Activated CD8-positive, alpha-beta T cell treated with anti-CD3 and anti-CD28 coated beads, Interleukin-2, amount 10 ng/mL, durations not matched to agents 7 days and 5 days (primary cell): ENCODE measurements at regions not wholly inside any gene's neighbourhood (a gene's known extent, or its start where the extent isn't known, plus 50 kb on each side); places are given as distances from the start of the nearest gene placed in this dataset.

Source experiments
- ATAC-seq: fragments of 150-1000 bp; cut with Tn5 transposase; one replicate; pipeline ENCODE4 v1.10.0; 2021; ENCODE audit warnings: moderate library complexity
- CTCF ChIA-PET: fragments of 350-600 bp; sonication (Branson Sonifier 250); formaldehyde crosslinking; loops from one replicate; lab custom pipeline; 2021; ENCODE audit warnings: antibody characterized with exemption; lab: Charles Lee
- POLR2A ChIA-PET: fragments of 350-600 bp; sonication (Branson Sonifier 250); formaldehyde crosslinking; loops from one replicate; lab custom pipeline; 2021; ENCODE audit warnings: antibody characterized with exemption; lab: Charles Lee
- DNase-seq: peaks from one replicate; pipeline ENCODE4 v3.0.0-alpha.2; 2020
- H3K27ac Mint-ChIP-seq: one replicate; pipeline ENCODE4 v1.8.0; 2021; ENCODE audit warnings: mild to moderate bottlenecking, mixed read lengths
- H3K27me3 Mint-ChIP-seq: one replicate; pipeline ENCODE4 v1.8.0; 2021; ENCODE audit warnings: low read depth, mixed read lengths
- H3K36me3 Mint-ChIP-seq: one replicate; pipeline ENCODE4 v1.8.0; 2021; ENCODE audit warnings: low read depth, mixed read lengths
- H3K4me1 Mint-ChIP-seq: one replicate; pipeline ENCODE4 v1.8.0; 2021; ENCODE audit warnings: low read depth, mixed read lengths
- H3K4me3 Mint-ChIP-seq: one replicate; pipeline ENCODE4 v1.8.0; 2021; ENCODE audit warnings: mild to moderate bottlenecking, mixed read lengths
- H3K9me3 Mint-ChIP-seq: one replicate; pipeline ENCODE4 v1.8.0; 2022; ENCODE audit warnings: mixed read lengths; ENCODE audit not compliant: insufficient read depth

- no peaks in the 10 kb centered on the region for H3K36me3 Mint-ChIP-seq
- DNase-seq (no peak), ATAC-seq (no peak)
- no peak overlapping the region for H3K27ac Mint-ChIP-seq
- ChIA-PET CTCF (no interaction called here), POLR2A (no interaction called here)
- no peaks in the 10 kb centered on the region for H3K27me3 Mint-ChIP-seq
- peaks cover 5% of the 10 kb centered on the region for H3K9me3 Mint-ChIP-seq
- no peak overlapping the region for H3K4me3 Mint-ChIP-seq
- no peaks in the 10 kb centered on the region for H3K4me1 Mint-ChIP-seq
These were observed 289.1 kb upstream of the SORL1-AS1 start for GRCh38 chr11:121741761-121742361.

- POLR2A ChIA-PET = no interaction called here
- no peak for DNase-seq
- no peaks in the 10 kb centered on the region for H3K27me3 Mint-ChIP-seq
- ATAC-seq = no peak
- peaks cover 5% of the 10 kb centered on the region for H3K9me3 Mint-ChIP-seq
- H3K36me3 Mint-ChIP-seq = no peaks in the 10 kb centered on the region
- H3K27ac Mint-ChIP-seq = no peak overlapping the region
- H3K4me3 Mint-ChIP-seq = no peak overlapping the region
- no peaks in the 10 kb centered on the region for H3K4me1 Mint-ChIP-seq
- CTCF ChIA-PET = no interaction called here
These were observed 288.6 kb upstream of the SORL1-AS1 start for GRCh38 chr11:121741351-121741760.

- Mint-ChIP-seq H3K4me3 (no peak overlapping the region), H3K27me3 (no peaks in the 10 kb centered on the region), H3K27ac (no peak overlapping the region), H3K36me3 (no peaks in the 10 kb centered on the region), H3K4me1 (no peaks in the 10 kb centered on the region), H3K9me3 (peaks cover 5% of the 10 kb centered on the region)
- ChIA-PET POLR2A (no interaction called here), CTCF (no interaction called here)
- DNase-seq (no peak), ATAC-seq (no peak)
These were observed 288.1 kb upstream of the SORL1-AS1 start for GRCh38 chr11:121740902-121741301.

GRCh38 chr11:121733858-121734257 is 281.1 kb upstream of the SORL1-AS1 start:
- CTCF ChIA-PET = no interaction called here
- peaks cover 10% of the 10 kb centered on the region for H3K27me3 Mint-ChIP-seq

GRCh38 chr11:121727942-121728341 is 275.2 kb upstream of the SORL1-AS1 start:
- no peaks in the 10 kb centered on the region for H3K4me1 Mint-ChIP-seq
- H3K27ac Mint-ChIP-seq = no peak overlapping the region
- no peaks in the 10 kb centered on the region for H3K36me3 Mint-ChIP-seq
- CTCF ChIA-PET = no interaction called here
- no peak overlapping the region for H3K4me3 Mint-ChIP-seq
- DNase-seq (no peak), ATAC-seq (no peak)
- POLR2A ChIA-PET = no interaction called here
- peaks cover 26% of the 10 kb centered on the region for H3K27me3 Mint-ChIP-seq
- H3K9me3 Mint-ChIP-seq = no peaks in the 10 kb centered on the region

More at GRCh38 chr11:121733858-121734257, 281.1 kb upstream of the SORL1-AS1 start:
- ATAC-seq = no peak
- no peaks in the 10 kb centered on the region for H3K36me3 Mint-ChIP-seq
- POLR2A ChIA-PET = no interaction called here
- H3K4me3 Mint-ChIP-seq = no peak overlapping the region
- no peaks in the 10 kb centered on the region for H3K9me3 Mint-ChIP-seq
- H3K27ac Mint-ChIP-seq = no peak overlapping the region
- no peaks in the 10 kb centered on the region for H3K4me1 Mint-ChIP-seq
- no peak for DNase-seq

GRCh38 chr11:121723246-121723741 is 270.5 kb upstream of the SORL1-AS1 start:
- no peaks in the 10 kb centered on the region for H3K9me3 Mint-ChIP-seq
- CTCF ChIA-PET = no interaction called here
- no peak overlapping the region for H3K4me3 Mint-ChIP-seq
- peaks cover 32% of the 10 kb centered on the region for H3K27me3 Mint-ChIP-seq
- POLR2A ChIA-PET = no interaction called here
- no peaks in the 10 kb centered on the region for H3K4me1 Mint-ChIP-seq
- ATAC-seq = no peak
- no peaks in the 10 kb centered on the region for H3K36me3 Mint-ChIP-seq
- DNase-seq = no peak
- no peak overlapping the region for H3K27ac Mint-ChIP-seq

GRCh38 chr11:121722431-121723245 is 269.9 kb upstream of the SORL1-AS1 start:
- no peak for ATAC-seq
- peaks cover 33% of the 10 kb centered on the region for H3K27me3 Mint-ChIP-seq
- no peak for DNase-seq
- ChIA-PET CTCF (no interaction called here), POLR2A (interaction anchor here (0.6 kb wide), 1 partner anchor 110 kb away, joined by 6 read pairs; no protein-coding TSS in a partner anchor)
- no peaks in the 10 kb centered on the region for H3K4me1 Mint-ChIP-seq
- H3K36me3 Mint-ChIP-seq = no peaks in the 10 kb centered on the region
- H3K9me3 Mint-ChIP-seq = no peaks in the 10 kb centered on the region
- no peak overlapping the region for H3K4me3 Mint-ChIP-seq
- no peak overlapping the region for H3K27ac Mint-ChIP-seq

GRCh38 chr11:121721961-121722360 is 269.2 kb upstream of the SORL1-AS1 start:
- Mint-ChIP-seq H3K27me3 (peaks cover 35% of the 10 kb centered on the region), H3K4me1 (no peaks in the 10 kb centered on the region), H3K4me3 (no peak overlapping the region), H3K27ac (no peak overlapping the region), H3K36me3 (no peaks in the 10 kb centered on the region), H3K9me3 (no peaks in the 10 kb centered on the region)
- ChIA-PET POLR2A (interaction anchor here (0.6 kb wide), 1 partner anchor 109 kb away, joined by 6 read pairs; no protein-coding TSS in a partner anchor), CTCF (no interaction called here)
- DNase-seq (no peak), ATAC-seq (no peak)

GRCh38 chr11:121721448-121721847 is 268.7 kb upstream of the SORL1-AS1 start:
- Mint-ChIP-seq H3K4me3 (no peak overlapping the region), H3K36me3 (no peaks in the 10 kb centered on the region), H3K4me1 (no peaks in the 10 kb centered on the region), H3K9me3 (no peaks in the 10 kb centered on the region), H3K27ac (no peak overlapping the region), H3K27me3 (peaks cover 35% of the 10 kb centered on the region)
- DNase-seq (no peak), ATAC-seq (no peak)
- ChIA-PET POLR2A (no interaction called here), CTCF (no interaction called here)

GRCh38 chr11:121717296-121717695 is 264.5 kb upstream of the SORL1-AS1 start:
- DNase-seq = no peak
- Mint-ChIP-seq H3K9me3 (no peaks in the 10 kb centered on the region), H3K4me1 (no peaks in the 10 kb centered on the region), H3K27me3 (peaks cover 22% of the 10 kb centered on the region), H3K4me3 (no peak overlapping the region), H3K36me3 (no peaks in the 10 kb centered on the region), H3K27ac (no peak overlapping the region)
- no peak for ATAC-seq
- POLR2A ChIA-PET = no interaction called here
- CTCF ChIA-PET = no interaction called here

- DNase-seq (no peak), ATAC-seq (no peak)
- Mint-ChIP-seq H3K4me1 (no peaks in the 10 kb centered on the region), H3K27me3 (peaks cover 17% of the 10 kb centered on the region), H3K9me3 (no peaks in the 10 kb centered on the region), H3K27ac (no peak overlapping the region), H3K4me3 (no peak overlapping the region), H3K36me3 (no peaks in the 10 kb centered on the region)
- POLR2A ChIA-PET = no interaction called here
- CTCF ChIA-PET = no interaction called here
These were observed 263.3 kb upstream of the SORL1-AS1 start for GRCh38 chr11:121716060-121716459.

- Mint-ChIP-seq H3K27me3 (peaks cover 14% of the 10 kb centered on the region), H3K4me1 (no peaks in the 10 kb centered on the region), H3K27ac (no peak overlapping the region), H3K4me3 (no peak overlapping the region), H3K9me3 (no peaks in the 10 kb centered on the region), H3K36me3 (no peaks in the 10 kb centered on the region)
- ChIA-PET CTCF (no interaction called here), POLR2A (no interaction called here)
- ATAC-seq (no peak), DNase-seq (no peak)
These were observed 262.6 kb upstream of the SORL1-AS1 start for GRCh38 chr11:121715405-121715804.
